HG02970 (cell line): ENCODE measurements at regions not wholly inside any gene's neighbourhood (a gene's known extent, or its start where the extent isn't known, plus 50 kb on each side); places are given as distances from the start of the nearest gene placed in this dataset.

Source experiments
- ATAC-seq: cut with Tn5 transposase; IDR thresholded peaks from one replicate; pipeline ENCODE4 v1.9.1; 2021; ENCODE audit warnings: mild to moderate bottlenecking, moderate library complexity, moderate number of reproducible peaks; ENCODE audit not compliant: unreplicated experiment, low FRiP score

DNA sequence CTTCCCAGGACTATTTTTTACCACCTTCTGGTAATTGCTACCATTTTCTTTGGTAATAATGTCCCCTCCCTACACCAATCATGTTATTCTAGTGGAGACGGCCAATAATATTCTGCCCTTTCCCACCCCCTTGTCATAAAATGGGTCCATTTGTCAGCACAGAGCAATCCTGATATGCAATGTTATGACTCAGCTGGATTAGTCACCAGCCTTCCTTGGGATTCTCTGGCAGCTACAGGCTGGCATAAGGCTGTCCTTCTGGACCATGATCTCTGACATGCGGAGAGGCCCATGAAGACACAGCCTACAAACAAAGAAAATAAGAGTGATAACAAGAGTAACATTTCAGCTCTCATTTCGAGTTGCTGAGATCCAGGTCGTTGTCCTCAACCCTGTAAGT, 222.0 kb upstream of the CPNE8 start:
- ATAC-seq: no peak

DNA sequence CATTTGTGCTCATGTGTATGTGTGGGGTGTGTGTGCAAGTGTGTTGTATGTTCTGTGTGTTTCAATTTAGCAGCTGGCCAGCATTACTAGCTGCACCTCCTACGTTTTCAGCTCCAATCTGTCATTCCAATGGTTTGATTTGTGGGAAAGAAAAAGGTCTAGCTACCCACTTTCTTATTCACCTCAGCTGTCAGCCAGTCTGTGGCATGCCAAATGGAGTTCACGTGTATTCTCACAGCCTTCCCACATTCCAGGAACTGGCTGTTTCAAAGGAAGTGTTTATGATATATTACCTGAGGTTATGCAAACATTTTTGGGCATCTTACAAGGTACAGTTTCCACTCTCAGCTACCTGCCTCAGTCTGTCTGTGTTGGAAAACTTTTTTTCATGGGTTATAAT, 220.2 kb upstream of the CPNE8 start:
- no peak for ATAC-seq

DNA sequence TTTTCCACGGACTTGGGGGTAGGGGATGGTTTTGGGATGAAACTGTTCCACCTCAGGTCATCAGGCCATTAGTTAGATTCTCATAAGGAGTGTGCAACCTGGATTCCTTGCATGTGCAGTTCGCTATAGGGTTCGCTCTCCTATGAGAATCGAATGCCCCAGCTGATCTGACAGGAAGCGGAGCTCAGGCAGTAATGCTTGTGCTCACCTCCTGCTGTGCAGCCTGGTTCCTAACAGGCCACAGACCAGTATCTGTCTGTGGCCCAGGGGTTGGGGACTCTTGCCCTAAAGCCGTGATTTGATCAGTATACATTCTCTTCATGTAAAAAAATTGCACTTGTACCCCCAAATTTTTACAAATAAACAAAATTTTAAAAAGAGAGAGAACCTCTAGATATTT, 219.4 kb upstream of the CPNE8 start:
- no peak for ATAC-seq

DNA sequence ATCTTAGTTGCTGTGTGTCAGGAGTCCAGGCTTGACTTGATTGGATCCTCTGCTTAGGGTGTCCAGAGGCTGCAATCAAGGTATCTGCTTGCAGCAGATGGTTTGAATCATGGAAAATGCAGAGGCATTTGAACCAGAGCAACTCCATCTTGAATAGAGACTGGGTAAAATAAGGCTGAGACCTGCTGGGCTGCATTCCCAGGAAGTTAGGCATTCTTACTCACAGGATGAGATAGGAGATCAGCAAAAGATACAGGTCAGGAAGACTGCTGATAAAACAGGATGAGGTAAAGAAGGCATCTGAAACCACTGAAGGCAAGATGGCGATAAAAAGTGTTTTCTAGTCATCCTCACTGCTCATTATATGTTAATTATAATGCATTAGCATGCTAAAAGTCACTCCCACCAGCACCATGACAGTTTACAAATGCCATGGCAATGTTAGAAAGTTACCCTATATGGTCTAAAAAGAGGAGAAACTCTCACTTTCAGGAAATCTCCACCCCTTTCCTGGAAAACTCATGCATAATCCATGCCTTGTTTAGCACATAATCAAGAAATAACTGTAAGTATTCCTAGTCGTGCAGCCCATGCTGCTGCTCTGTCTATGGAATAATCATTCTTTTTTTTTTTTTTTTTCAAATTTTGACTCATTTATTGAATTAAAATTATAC, 218.3 kb upstream of the CPNE8 start:
- no peak for ATAC-seq

DNA sequence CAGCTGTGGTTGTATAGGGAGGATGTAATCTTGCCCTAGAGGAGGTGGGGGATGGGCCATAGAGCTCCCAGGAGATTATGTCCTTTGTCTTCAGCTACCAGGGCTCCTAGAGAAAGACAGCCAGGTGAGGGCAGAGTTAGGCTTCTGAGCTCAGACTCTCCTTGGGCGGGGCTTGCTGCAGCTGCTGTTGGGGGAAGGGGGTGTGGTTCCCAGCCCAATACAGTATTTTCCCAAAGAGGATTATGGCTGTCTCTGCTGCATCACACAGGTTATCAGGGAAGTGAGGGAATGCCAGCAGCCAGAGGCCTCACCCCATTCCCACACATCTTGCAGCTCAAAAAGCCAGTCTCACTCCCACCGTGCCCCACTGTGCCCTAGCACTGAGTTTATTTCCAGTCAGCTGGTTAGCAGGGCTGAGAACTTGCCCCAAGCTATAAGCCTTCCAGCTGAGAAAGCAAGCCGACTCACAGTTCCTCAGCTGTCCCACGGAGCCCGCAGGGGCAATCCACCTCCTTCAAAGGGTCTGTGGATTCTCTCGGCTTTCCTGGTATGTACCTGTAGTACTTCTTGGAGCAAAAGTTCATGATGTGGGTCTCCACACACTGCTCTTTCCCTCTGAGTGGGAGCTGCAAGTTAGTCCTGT, 217.3 kb upstream of the CPNE8 start:
- no peak for ATAC-seq

DNA sequence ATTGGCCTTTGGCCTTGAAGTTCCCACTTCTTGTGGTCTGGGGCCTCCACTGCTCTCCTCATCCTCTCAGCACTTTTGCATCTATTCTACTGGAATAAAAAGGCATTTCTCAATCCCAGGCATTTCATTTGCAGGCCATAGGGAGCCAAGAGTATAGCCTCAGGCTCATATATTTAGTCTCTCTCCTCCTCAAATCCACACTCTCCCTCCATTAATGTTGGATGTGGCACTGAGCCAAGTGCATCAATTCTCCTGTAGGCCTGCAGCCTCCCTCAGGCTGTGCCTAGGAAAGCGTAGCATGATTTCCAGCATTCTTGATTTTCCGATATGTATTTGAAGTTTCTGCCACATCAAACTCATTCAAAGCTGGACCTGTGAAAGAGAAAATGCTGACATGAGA, 211.5 kb upstream of the CPNE8 start:
- ATAC-seq: no peak

DNA sequence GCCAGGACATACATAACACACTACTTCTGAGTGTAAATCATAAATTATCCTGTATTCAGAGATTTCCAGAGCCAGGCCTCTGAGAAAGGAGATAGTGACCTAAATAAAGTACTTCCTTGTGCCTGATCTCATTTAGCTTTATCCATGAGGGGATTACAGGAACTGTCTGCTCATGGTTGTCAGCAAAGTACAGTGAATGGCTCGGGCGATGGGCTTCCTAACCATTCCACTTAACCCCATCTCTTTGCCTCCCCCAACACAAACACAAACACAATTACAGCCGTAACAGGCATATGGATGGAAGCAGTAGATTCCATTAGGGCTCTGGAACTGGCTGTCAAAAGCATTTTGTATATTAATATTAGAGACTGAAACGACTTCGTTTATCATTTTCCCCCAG, 206.7 kb upstream of the CPNE8 start:
- no peak for ATAC-seq

DNA sequence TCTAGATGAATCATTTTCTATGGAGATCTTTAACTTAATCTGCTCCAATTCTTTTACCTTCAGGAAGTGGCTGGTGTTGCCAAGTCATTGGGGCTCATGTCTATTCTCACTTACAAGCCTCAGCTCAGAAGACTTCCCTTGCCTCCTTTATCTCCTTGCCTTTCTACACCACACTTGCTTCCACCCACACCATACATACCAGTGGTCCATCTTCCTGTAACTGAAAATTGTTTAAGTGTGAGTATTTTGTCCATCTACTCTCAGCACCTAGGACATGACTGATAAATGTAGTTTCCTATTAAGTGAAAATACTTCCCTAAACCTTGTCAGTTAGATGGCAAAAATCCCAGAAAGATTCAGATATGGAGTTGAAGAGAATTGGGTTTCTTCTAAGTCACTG, 199.7 kb upstream of the CPNE8 start:
- ATAC-seq: no peak

DNA sequence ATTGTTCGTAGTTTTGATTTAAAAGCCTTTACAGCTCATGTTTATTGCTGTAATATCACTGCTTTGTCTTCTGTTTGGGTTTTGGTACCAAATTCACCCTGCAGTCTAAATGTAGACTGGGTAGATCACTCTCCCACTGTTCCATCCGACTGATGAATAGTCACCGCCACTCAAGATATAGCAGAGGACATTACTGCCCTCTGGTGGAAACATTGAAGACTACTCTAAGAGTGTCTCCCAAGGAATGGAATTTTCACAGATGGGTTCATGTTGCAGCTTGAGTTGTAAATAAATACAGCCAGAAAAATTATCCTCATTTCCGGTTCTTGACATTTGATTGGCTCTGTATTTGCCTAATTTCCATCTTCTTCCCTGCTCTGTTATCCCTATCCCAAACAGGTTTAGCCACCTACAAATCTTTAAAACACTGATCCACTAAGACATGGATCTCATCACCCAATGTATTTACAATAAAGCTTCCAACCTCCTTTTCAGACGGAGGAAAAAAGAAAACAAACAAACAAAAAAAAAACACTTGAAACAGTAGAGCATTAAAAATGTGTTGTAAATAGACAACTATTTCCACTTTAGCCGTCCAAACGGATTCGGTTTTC, 198.3 kb upstream of the CPNE8 start:
- peak; percentile 90 for ATAC-seq

DNA sequence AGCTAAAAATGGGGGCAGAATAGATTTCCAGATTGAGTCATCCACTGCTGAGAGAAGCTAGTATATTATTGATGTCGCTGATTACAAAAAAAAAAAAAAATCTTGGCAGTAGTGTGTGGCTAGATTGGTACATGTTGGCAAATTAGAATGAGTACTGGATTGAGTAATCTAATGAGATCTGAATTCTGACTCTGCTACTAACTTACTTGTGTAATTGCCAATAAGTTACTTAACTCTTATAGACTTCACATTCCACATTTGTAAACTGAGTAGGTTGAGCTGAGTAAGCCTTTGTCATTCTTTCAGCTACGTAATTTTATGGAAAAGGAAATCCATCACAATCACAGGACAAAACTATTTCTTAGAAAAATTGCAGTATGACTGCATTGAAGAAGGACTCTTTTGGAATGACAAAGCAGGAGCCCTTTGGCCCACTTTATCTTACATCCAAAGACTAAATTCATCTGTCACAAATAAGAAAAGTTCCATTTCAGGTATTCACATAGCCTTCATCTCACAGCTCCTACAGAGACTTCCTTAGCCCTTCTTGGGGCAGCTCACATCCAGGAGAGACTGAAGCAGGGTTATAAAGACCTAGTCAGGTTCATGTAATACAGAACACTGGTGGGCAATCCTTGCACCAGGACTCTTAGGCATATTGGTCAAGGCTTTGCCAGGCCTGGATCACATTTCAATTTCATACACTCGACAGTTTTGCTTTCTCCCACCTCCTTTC, 197.3 kb upstream of the CPNE8 start:
- no peak for ATAC-seq

DNA sequence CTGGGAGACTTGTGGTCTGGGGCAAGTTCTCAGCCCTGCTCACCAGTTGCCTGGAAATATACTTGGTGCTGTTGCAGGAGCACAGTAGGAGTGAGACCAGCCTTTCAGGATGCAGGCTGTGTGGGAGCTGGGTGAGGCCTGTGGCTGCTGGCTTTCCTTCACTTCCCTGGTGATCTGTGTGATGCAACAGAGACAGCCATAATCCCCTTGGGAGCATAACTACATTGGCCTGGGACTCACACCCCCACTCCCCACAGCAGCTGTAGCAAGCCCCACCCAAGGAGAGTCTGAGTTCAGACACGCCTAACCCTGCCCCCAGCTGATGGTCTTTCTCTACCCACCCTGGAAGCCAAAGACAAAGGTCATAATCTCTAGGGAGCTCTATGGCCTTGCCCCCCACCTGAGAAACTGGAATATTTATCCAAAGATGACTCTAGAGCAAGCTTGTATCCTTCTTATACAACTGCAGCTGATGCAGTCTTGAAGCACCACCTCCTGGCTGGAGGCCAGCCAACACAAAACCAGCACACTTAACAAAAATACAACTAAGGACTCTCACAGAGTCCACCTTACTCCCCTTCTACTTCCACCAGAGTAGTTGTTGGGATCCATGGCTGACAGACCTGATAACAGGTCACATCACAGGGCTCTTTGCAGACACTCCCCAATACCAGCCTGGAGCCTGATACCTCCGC, 190.4 kb upstream of the CPNE8 start:
- no peak for ATAC-seq

DNA sequence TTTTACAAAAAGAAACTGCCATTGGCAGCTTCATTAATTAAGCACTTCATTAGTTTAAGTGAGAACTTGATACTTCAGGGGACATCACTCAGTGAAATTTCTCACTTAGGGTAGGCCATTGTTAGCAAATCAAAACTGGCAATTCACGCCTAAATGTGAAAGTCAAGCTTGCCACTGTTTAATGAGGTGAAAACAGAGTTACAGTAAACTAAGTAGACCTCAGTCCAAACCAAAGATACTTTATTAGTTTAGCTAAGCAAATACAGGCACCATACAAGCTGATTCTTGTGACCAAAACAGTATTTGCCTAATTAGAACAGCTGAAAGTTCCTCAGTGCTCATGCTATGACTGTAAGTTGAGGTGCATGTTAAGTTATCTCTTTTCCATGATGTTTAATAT, 176.5 kb upstream of the CPNE8 start:
- ATAC-seq: no peak

DNA sequence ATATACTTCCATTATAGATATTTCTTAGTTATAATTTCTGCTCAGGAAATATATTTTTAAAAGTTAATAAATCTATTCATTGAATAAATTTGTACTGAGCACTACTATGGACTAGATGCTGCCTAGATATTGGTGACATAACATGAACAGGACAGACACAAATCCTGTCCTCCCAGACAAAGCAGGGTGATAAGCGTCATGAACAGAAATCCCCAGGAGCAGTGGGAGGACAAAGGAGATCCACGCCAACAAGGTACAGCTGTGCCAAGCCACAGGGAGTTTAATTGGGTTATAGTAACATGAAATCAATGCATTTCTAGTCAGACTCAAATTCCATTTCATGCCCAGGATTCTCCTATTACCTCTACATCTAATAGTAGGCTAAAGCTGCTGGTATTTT, 171.8 kb upstream of the CPNE8 start:
- no peak for ATAC-seq

DNA sequence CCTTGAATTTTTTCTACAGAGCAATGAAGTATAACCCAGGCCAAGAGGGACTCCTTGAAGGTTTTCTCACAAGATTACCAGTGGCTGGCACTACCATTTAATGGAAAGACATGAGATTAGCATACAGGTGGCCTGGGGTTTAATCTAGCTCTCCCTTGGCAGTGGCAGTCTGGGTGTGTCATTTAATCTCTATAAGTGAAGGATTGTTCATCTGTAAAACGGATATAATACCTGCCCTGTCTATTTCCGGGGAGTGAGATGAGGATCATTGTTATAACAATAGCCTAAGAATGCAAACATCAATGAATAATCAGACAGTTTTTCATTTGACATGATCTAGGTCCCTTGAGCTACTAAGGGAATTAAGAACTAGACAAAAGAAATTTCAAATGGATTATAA, 168.7 kb upstream of the CPNE8 start:
- no peak for ATAC-seq

DNA sequence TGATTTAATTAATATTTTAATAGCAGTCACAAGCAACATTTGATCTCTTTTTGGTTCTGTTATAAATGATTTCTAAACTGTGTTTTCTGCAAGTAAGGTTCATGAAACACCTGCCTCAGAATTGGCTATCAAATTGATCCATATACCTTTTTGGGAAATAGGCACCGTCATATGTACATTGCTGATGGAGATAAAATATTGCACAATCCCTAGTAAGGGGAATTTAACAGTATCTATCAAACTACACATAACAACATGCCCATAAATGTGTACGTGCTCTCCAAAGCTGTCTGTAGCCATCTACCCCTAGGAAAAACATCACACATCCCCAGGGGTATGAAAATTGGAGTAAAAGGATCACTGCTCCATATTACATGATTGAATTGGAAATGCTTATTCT, 167.3 kb upstream of the CPNE8 start:
- ATAC-seq: no peak

DNA sequence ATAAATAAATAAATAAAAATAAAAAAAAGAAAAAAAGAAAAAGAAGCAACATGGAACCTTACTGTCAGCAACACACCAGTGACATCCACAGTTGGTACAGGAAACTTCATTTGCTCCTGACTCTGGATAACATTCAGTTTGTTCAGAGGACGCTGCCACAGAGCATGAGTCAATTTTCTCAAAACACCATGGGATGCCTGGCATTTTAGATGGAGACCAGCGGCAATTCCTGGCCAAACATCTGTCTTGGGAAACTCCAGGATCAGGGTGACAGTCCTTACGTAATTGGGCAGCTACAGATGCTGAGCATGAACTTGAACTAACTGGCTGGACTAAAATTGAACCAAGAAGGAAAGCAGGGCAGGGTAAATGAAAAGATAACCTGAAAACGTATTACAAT, 166.2 kb upstream of the CPNE8 start:
- no peak for ATAC-seq

DNA sequence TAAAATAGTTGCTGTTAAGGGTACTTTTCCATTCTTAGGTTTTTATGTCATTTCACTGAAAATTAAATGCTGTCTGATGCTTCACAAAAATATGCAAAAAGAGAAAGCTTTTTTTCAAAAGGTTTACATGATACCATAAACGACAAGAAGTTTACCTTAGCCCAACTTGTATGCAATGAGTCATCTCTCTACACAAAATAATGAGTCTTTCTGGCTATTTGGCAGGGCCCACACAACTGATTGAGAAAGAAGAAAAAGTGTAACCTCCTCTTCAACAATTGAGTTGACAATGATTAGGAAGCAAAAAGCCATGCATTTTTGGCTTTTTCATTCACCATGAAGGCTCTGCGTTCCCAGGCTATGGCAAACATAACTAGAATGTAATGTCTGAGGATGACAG, 165.4 kb upstream of the CPNE8 start:
- ATAC-seq: no peak

DNA sequence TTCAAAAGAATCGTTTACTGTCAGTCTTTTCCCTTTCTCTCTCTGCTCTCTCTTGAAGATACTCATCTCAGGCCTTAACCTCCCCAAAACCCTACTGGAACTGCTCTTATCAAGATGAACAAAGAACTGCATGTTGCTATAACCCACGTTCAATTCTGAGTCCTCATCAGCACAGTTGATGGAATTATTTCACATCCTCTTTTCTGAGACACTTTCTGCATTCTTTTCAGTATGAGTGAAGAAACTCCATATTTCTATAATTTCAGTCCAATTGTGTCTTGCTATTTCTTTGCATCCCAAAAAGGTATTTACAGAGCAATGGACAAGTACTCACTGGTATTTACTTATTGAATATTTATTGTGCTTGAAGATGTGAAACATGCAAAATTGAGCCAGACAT, 160.1 kb upstream of the CPNE8 start:
- no peak for ATAC-seq

DNA sequence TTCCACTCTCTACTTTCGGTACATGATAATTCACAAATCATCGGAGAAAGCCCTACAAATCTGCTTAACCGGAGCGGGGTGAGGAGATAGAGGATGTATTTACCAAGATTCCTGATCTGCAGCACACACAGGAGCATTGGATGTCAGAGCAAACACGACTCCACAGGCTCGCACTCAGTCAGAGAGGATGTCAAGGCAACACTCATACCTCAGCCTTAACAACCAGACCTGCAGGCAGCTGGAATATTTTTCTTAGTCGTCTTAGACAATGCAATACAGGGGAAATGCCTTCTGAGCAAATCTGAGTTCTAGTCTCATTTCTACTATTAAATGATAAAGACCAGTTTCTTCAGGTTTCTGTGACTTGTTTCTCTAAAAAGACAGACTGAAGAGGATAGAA, 159.3 kb upstream of the CPNE8 start:
- no peak for ATAC-seq

DNA sequence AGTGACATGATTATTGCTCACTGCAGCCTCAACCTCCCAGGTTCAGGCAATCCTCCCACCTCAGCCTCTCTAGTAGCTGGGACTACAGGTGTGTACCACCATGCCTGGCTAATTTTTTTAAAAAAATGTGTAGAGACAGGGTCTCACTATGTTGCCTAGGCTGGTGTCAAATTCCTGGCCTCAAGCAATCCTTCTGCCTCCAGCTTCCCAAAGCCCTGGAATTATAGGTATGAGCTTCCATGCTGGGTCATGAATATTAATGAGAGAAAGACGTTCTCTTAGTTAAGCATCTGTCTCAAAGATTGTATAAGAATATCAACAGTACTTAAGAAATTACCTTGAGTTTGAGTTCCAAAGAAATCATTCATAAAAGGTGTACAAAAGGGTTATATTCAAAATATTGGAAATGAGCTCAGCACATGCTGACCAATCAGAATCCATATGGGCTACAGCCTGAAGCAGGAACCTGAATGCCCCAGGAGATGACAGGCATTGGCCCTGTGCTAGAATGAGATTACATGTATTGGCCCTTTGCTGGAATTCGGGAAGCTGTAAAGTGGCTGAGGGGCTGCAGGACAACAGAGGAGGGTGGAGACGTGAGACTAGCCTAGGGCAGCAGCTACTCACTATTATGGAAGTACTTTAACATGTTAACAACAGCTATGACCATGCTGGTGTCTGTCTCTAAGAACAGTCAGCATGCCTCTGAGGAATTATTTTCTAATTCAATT, 157.0 kb upstream of the CPNE8 start:
- no peak for ATAC-seq
